ENCODE measurements at regions not wholly inside any gene's neighbourhood (a gene's known extent, or its start where the extent isn't known, plus 50 kb on each side); places are given as distances from the start of the nearest gene placed in this dataset.

DNA sequence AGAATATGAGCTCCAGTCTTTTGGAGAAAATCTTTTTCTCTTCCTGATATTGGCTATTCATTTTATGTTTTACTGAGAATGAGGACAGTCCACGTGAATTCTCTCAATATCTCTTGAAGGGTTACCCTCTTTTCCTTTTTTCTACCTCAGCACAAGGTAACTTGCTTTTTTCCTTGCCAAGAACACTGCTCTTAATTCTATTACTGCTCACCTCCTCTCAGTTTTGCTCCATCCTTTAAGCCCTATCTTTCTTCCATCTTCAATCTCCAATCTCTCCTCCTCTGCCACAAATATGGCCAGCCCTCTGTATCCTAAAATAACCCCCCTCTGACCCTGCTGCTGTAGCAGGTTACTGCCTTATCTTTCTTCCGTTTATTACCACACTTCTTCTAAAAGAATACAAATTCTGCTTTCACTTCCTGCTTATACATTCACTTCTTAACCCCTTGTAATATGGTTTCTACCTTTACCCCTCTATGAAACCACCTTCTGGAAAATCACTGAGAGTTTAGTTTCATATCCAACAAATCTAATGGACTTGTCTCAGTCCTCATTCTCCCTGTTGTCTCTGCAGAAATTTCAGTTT is 89.0 kb downstream of the NFKBIZ start:
- no TSS peak for BruUV-seq (replicated peaks)
- POLR2A ChIA-PET (ENCODE audit: low non-redundant PET) = no interaction called here

GRCh38 chr3:101939361-101940049 is 90.2 kb downstream of the NFKBIZ start:
- intact Hi-C loops (cut with micrococcal nuclease; ENCODE audit: unreplicated experiment) = no loop called here
- no TSS peak for BruUV-seq (replicated peaks)
- CTCF ChIA-PET = no interaction called here
- DNase-seq (ENCODE audit: low spot score) = no peak
- Histone ChIP-seq H3K4me1 (ENCODE audit: insufficient read depth, low read length, poor library complexity, severe bottlenecking) (peaks cover 70% of the 10 kb centered on the region), H3K36me3 (ENCODE audit: insufficient read depth, low read length, poor library complexity, severe bottlenecking) (no peaks in the 10 kb centered on the region), H3K27ac (ENCODE audit: low read depth, low read length, poor library complexity, severe bottlenecking) (peak overlapping the region; percentile 84), H3K9me3 (ENCODE audit: low read depth, low read length, poor library complexity, severe bottlenecking) (no peaks in the 10 kb centered on the region), H3K4me3 (ENCODE audit: low read depth, low read length, poor library complexity, severe bottlenecking) (no peak overlapping the region), H3K27me3 (replicated peaks; ENCODE audit: insufficient read depth, low read depth, low read length, poor library complexity) (no peaks in the 10 kb centered on the region)
- no peak for TF ChIP-seq EZH2 (IDR thresholded peaks at IDR 0.05; ENCODE audit: borderline replicate concordance, low read depth, low read length, poor library complexity, severe bottlenecking)
- TF ChIP-seq, protein P1, sequence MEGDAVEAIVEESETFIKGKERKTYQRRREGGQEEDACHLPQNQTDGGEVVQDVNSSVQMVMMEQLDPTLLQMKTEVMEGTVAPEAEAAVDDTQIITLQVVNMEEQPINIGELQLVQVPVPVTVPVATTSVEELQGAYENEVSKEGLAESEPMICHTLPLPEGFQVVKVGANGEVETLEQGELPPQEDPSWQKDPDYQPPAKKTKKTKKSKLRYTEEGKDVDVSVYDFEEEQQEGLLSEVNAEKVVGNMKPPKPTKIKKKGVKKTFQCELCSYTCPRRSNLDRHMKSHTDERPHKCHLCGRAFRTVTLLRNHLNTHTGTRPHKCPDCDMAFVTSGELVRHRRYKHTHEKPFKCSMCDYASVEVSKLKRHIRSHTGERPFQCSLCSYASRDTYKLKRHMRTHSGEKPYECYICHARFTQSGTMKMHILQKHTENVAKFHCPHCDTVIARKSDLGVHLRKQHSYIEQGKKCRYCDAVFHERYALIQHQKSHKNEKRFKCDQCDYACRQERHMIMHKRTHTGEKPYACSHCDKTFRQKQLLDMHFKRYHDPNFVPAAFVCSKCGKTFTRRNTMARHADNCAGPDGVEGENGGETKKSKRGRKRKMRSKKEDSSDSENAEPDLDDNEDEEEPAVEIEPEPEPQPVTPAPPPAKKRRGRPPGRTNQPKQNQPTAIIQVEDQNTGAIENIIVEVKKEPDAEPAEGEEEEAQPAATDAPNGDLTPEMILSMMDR (conservative IDR thresholded peaks at IDR 0.05; ENCODE audit: low read depth, low read length) = no peak
- POLR2A ChIA-PET (ENCODE audit: low non-redundant PET) = no interaction called here

More for the DNA sequence above, 89.0 kb downstream of the NFKBIZ start:
- Histone ChIP-seq H3K27me3 (replicated peaks; ENCODE audit: insufficient read depth, low read depth, low read length, poor library complexity) (no peaks in the 10 kb centered on the region), H3K36me3 (ENCODE audit: insufficient read depth, low read length, poor library complexity, severe bottlenecking) (no peaks in the 10 kb centered on the region), H3K4me1 (ENCODE audit: insufficient read depth, low read length, poor library complexity, severe bottlenecking) (peaks cover 61% of the 10 kb centered on the region), H3K4me3 (ENCODE audit: low read depth, low read length, poor library complexity, severe bottlenecking) (no peak overlapping the region), H3K27ac (ENCODE audit: low read depth, low read length, poor library complexity, severe bottlenecking) (peak overlapping the region; percentile 32), H3K9me3 (ENCODE audit: low read depth, low read length, poor library complexity, severe bottlenecking) (no peaks in the 10 kb centered on the region)
- CTCF ChIA-PET = no interaction called here
- no peak for TF ChIP-seq EZH2 (IDR thresholded peaks at IDR 0.05; ENCODE audit: borderline replicate concordance, low read depth, low read length, poor library complexity, severe bottlenecking)
- TF ChIP-seq, protein P1 (conservative IDR thresholded peaks at IDR 0.05; ENCODE audit: low read depth, low read length) = no peak
- intact Hi-C loops (cut with micrococcal nuclease; ENCODE audit: unreplicated experiment) = no loop called here
- no peak for DNase-seq (ENCODE audit: low spot score)

DNA sequence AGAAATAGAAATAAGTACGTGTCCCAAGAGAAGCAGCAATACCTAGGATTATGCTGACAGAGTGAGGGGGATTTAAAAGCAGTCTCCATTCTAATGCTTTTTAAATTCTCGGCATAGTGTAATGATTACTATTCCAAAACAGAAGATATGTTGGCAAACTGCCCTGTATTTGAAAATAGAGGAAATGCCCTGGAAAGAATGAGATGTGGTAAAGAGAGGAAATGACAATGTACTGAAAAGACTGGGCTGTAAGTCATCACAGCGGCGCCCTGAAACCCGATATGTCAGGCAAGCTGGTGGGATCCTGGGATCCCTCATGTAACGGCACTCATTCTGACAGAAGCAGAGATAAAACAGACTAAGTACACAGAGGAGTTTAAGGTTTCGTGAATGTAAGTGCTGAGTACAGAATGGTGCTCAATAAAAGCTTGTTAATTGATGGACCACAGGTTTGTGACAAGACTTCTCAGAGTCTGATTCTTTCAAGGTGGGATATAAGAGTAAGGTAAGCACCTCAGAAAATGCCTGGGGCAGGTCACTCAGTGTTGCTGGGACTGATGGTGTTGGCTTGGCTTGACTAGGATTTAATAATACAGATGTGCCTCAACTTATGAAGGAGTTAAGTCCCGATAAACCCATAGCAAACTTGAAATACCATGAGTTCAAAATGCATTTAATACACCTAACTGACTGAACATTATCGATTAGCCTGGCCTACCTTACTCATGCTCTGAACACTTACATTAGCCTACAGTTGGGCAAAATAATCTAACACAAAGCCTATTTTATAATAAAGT is 91.4 kb downstream of the NFKBIZ start:
- Histone ChIP-seq H3K4me3 (ENCODE audit: low read depth, low read length, poor library complexity, severe bottlenecking) (peak overlapping the region; percentile 11), H3K27ac (ENCODE audit: low read depth, low read length, poor library complexity, severe bottlenecking) (peak overlapping the region; percentile 84), H3K9me3 (ENCODE audit: low read depth, low read length, poor library complexity, severe bottlenecking) (no peaks in the 10 kb centered on the region), H3K4me1 (ENCODE audit: insufficient read depth, low read length, poor library complexity, severe bottlenecking) (peaks cover 70% of the 10 kb centered on the region), H3K27me3 (replicated peaks; ENCODE audit: insufficient read depth, low read depth, low read length, poor library complexity) (no peaks in the 10 kb centered on the region), H3K36me3 (ENCODE audit: insufficient read depth, low read length, poor library complexity, severe bottlenecking) (no peaks in the 10 kb centered on the region)
- POLR2A ChIA-PET (ENCODE audit: low non-redundant PET) = no interaction called here
- intact Hi-C loops (cut with micrococcal nuclease; ENCODE audit: unreplicated experiment) = no loop called here
- DNase-seq (ENCODE audit: low spot score) = peak; percentile 97
- CTCF ChIA-PET = no interaction called here
- TF ChIP-seq, protein P1 (conservative IDR thresholded peaks at IDR 0.05; ENCODE audit: low read depth, low read length) = no peak
- no peak for TF ChIP-seq EZH2 (IDR thresholded peaks at IDR 0.05; ENCODE audit: borderline replicate concordance, low read depth, low read length, poor library complexity, severe bottlenecking)
- BruUV-seq (replicated peaks) = TSS peak; percentile 92

Data from A673 (cell line).